Transverse colon (tissue), 4 donors: ENCODE measurements at regions not wholly inside any gene's neighbourhood (a gene's known extent, or its start where the extent isn't known, plus 50 kb on each side); places are given as distances from the start of the nearest gene placed in this dataset.

ENCODE experiments used
- POLR2A ChIP-seq: fragments of 450-650 bp; IDR thresholded peaks from one replicate; pipeline ENCODE4 v1.6.1; 2016; ENCODE audit warnings: antibody characterized with exemption, mild to moderate bottlenecking, moderate library complexity
- POLR2AphosphoS5 ChIP-seq, 3 donors: sonication (generic); formaldehyde crosslinking; IDR thresholded peaks; one replicate each; pipeline ENCODE4 v1.6.1; 2016; ENCODE audit warnings: antibody characterized with exemption in 3 of 3
- TF ChIP-seq, protein P1 (sequence below), 5 experiments: fragments of 200-600 bp in 3 of 5; fragments of 450-650 bp in 2 of 5; sonication (generic) in 3 of 5; IDR thresholded peaks; 1 replicate in 2 of 5; 2 replicates in 3 of 5; pipeline ENCODE4 v1.5.1; 2016 to 2017; ENCODE audit warnings: antibody characterized with exemption in 5 of 5, inconsistent platforms in 3 of 5, mild to moderate bottlenecking in 2 of 5, moderate library complexity in 1 of 5

GRCh38 chr10:61286686-61287085 lies 166.5 kb downstream of the TMEM26 start:
- TF ChIP-seq, protein P1, sequence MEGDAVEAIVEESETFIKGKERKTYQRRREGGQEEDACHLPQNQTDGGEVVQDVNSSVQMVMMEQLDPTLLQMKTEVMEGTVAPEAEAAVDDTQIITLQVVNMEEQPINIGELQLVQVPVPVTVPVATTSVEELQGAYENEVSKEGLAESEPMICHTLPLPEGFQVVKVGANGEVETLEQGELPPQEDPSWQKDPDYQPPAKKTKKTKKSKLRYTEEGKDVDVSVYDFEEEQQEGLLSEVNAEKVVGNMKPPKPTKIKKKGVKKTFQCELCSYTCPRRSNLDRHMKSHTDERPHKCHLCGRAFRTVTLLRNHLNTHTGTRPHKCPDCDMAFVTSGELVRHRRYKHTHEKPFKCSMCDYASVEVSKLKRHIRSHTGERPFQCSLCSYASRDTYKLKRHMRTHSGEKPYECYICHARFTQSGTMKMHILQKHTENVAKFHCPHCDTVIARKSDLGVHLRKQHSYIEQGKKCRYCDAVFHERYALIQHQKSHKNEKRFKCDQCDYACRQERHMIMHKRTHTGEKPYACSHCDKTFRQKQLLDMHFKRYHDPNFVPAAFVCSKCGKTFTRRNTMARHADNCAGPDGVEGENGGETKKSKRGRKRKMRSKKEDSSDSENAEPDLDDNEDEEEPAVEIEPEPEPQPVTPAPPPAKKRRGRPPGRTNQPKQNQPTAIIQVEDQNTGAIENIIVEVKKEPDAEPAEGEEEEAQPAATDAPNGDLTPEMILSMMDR (IDR thresholded peaks at IDR 0.05): no peak
- TF ChIP-seq POLR2AphosphoS5 (IDR thresholded peaks at IDR 0.05) (no peak), POLR2A (no peak)
